HepG2 (cell line): ENCODE measurements at regions not wholly inside any gene's neighbourhood (a gene's known extent, or its start where the extent isn't known, plus 50 kb on each side); places are given as distances from the start of the nearest gene placed in this dataset.

Experiments
- AGO1 ChIP-seq: fragments of 200-400 bp; formaldehyde crosslinking; IDR thresholded peaks from 2 replicates; pipeline ENCODE4 v1.6.1; 2017; ENCODE audit warnings: mild to moderate bottlenecking, low read depth, low read length, moderate library complexity; ENCODE audit not compliant: poor library complexity, severe bottlenecking
- GABPB1 ChIP-seq: IDR thresholded peaks from 2 replicates; pipeline ENCODE4 v1.6.1; 2016; ENCODE audit warnings: mild to moderate bottlenecking, missing genetic modification reagents, moderate library complexity, missing compliant biosample characterization
- HINFP ChIP-seq: sonication (generic); formaldehyde crosslinking; IDR thresholded peaks from 2 replicates; pipeline ENCODE4 v1.4.0; 2020; ENCODE audit warnings: low read depth, mild to moderate bottlenecking, missing genetic modification reagents
- KDM1A ChIP-seq: IDR thresholded peaks from 2 replicates; pipeline ENCODE4 v1.6.1; 2016; ENCODE audit warnings: missing compliant biosample characterization
- KDM3A ChIP-seq: IDR thresholded peaks from 2 replicates; pipeline ENCODE4 v1.6.1; 2018; ENCODE audit warnings: low read depth, missing compliant biosample characterization
- MAFK ChIP-seq, 2 experiments: IDR thresholded peaks in 1 of 2; conservative IDR thresholded peaks in 1 of 2; 2 replicates each; pipeline ENCODE4 v1.6.1; 2011; ENCODE audit warnings: improper control_type of control experiment in 2 of 2, low read length in 2 of 2
- MTERF4 ChIP-seq: sonication (generic); formaldehyde crosslinking; IDR thresholded peaks from 2 replicates; pipeline ENCODE4 v1.8.0; 2023; ENCODE audit warnings: mild to moderate bottlenecking, missing genetic modification reagents
- NCOA2 ChIP-seq: sonication (generic); formaldehyde crosslinking; IDR thresholded peaks from 2 replicates; pipeline ENCODE4 v1.8.0; 2022; ENCODE audit warnings: inconsistent platforms
- NR2F2 ChIP-seq: IDR thresholded peaks from 2 replicates; pipeline ENCODE4 v1.6.1; 2012; ENCODE audit warnings: low read depth, inconsistent platforms, borderline replicate concordance
- PCBP2 ChIP-seq: fragments of 200-400 bp; formaldehyde crosslinking; optimal IDR thresholded peaks from 2 replicates; pipeline ENCODE3; 2018; ENCODE audit warnings: low read length, low read depth; ENCODE audit not compliant: poor library complexity, severe bottlenecking
- SALL2 ChIP-seq: sonication (generic); formaldehyde crosslinking; IDR thresholded peaks from 2 replicates; pipeline ENCODE4 v1.8.1; 2023; ENCODE audit warnings: mild to moderate bottlenecking, missing genetic modification reagents, inconsistent platforms
- THRA ChIP-seq: sonication (generic); formaldehyde crosslinking; IDR thresholded peaks from 2 replicates; pipeline ENCODE4 v1.4.0; 2020; ENCODE audit warnings: missing genetic modification reagents, borderline replicate concordance
- ZBTB44 ChIP-seq: sonication (generic); formaldehyde crosslinking; IDR thresholded peaks from 2 replicates; pipeline ENCODE4 v1.4.0; 2020; ENCODE audit warnings: missing genetic modification reagents
- ZFX ChIP-seq: sonication (generic); formaldehyde crosslinking; IDR thresholded peaks from 2 replicates; pipeline ENCODE4 v1.4.0; 2020; ENCODE audit warnings: mild to moderate bottlenecking, low read depth, missing genetic modification reagents, moderate library complexity
- ZNF337 ChIP-seq: sonication (generic); formaldehyde crosslinking; IDR thresholded peaks from 2 replicates; pipeline ENCODE4 v1.5.1; 2020; ENCODE audit warnings: missing genetic modification reagents, low read depth, mild to moderate bottlenecking, borderline replicate concordance
- ZNF547 ChIP-seq: sonication (generic); formaldehyde crosslinking; IDR thresholded peaks from 2 replicates; pipeline ENCODE4 v1.5.1; 2020; ENCODE audit warnings: mild to moderate bottlenecking, missing genetic modification reagents
- ZNF556 ChIP-seq: sonication (generic); formaldehyde crosslinking; IDR thresholded peaks from 2 replicates; pipeline ENCODE4 v1.4.0; 2020; ENCODE audit warnings: mild to moderate bottlenecking, missing genetic modification reagents, borderline replicate concordance
- ZNF672 ChIP-seq: sonication (generic); formaldehyde crosslinking; IDR thresholded peaks from 2 replicates; pipeline ENCODE4 v1.8.1; 2022; ENCODE audit warnings: missing genetic modification reagents
- ZNF703 ChIP-seq: sonication (generic); formaldehyde crosslinking; IDR thresholded peaks from 2 replicates; pipeline ENCODE4 v1.5.1; 2020; ENCODE audit warnings: missing genetic modification reagents, mild to moderate bottlenecking, moderate library complexity, borderline replicate concordance
- ZNF709 ChIP-seq: sonication (generic); formaldehyde crosslinking; IDR thresholded peaks from 2 replicates; pipeline ENCODE4 v1.5.0; 2020; ENCODE audit warnings: mild to moderate bottlenecking, missing genetic modification reagents
- ZNF83 ChIP-seq: sonication (generic); formaldehyde crosslinking; IDR thresholded peaks from 2 replicates; pipeline ENCODE4 v1.4.0; 2020; ENCODE audit warnings: missing genetic modification reagents, mild to moderate bottlenecking, borderline replicate concordance
- ZNF879 ChIP-seq: sonication (generic); formaldehyde crosslinking; IDR thresholded peaks from 2 replicates; pipeline ENCODE4 v1.8.1; 2023; ENCODE audit warnings: missing genetic modification reagents
- TF ChIP-seq, protein P1 (sequence below): sonication (generic); formaldehyde crosslinking; IDR thresholded peaks from 2 replicates; pipeline ENCODE4 v1.8.0; 2022; ENCODE audit warnings: mild to moderate bottlenecking, missing genetic modification reagents
- TF ChIP-seq, protein P2 (sequence below): sonication (generic); formaldehyde crosslinking; IDR thresholded peaks from 2 replicates; pipeline ENCODE4 v1.5.0; 2020; ENCODE audit warnings: mild to moderate bottlenecking, low read depth, missing genetic modification reagents, borderline replicate concordance

GRCh38 chr5:92969781-92970237 is 611.2 kb downstream of the NR2F1-AS1 start (continued):
- no peak for TF ChIP-seq ZBTB44 (CRISPR knock-in tag)
- TF ChIP-seq NR2F2 = peak; percentile 59; the same call in 1 of the 2 replicates
- TF ChIP-seq ZNF672 = no peak
- peak; percentile 100 for TF ChIP-seq NCOA2
- TF ChIP-seq ZNF703 (CRISPR knock-in tag) = no peak
- TF ChIP-seq ZNF879 (CRISPR knock-in tag) = no peak
- TF ChIP-seq, protein P1, sequence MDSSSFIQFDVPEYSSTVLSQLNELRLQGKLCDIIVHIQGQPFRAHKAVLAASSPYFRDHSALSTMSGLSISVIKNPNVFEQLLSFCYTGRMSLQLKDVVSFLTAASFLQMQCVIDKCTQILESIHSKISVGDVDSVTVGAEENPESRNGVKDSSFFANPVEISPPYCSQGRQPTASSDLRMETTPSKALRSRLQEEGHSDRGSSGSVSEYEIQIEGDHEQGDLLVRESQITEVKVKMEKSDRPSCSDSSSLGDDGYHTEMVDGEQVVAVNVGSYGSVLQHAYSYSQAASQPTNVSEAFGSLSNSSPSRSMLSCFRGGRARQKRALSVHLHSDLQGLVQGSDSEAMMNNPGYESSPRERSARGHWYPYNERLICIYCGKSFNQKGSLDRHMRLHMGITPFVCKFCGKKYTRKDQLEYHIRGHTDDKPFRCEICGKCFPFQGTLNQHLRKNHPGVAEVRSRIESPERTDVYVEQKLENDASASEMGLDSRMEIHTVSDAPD (CRISPR knock-in tag) = 0 out of 2 replicates have a peak, but pooled peaks have one; percentile 16
- no peak for TF ChIP-seq HINFP (CRISPR knock-in tag)
- TF ChIP-seq ZNF337 (CRISPR knock-in tag) = no peak
- TF ChIP-seq GABPB1 (CRISPR knock-in tag) = no peak; the same call in 1 of the 2 replicates
- TF ChIP-seq MAFK (conservative IDR thresholded peaks at IDR 0.05 in 1 of 2, IDR thresholded peaks at IDR 0.05 in 1 of 2; ENCODE audit: low read length in 2 of 2) = no peak
- no peak for TF ChIP-seq SALL2 (CRISPR knock-in tag)
- no peak for TF ChIP-seq AGO1
- TF ChIP-seq ZNF709 (CRISPR knock-in tag) = no peak
- TF ChIP-seq KDM3A = no peak
- TF ChIP-seq ZNF83 = no peak
- TF ChIP-seq KDM1A (CRISPR knock-in tag) = peak; percentile 68; the same call in 1 of the 2 replicates
- no peak for TF ChIP-seq ZNF547 (CRISPR knock-in tag)
- no peak for TF ChIP-seq ZNF556 (CRISPR knock-in tag)
- TF ChIP-seq, protein P2, sequence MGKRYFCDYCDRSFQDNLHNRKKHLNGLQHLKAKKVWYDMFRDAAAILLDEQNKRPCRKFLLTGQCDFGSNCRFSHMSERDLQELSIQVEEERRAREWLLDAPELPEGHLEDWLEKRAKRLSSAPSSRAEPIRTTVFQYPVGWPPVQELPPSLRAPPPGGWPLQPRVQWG (CRISPR knock-in tag) = no peak
- no peak for TF ChIP-seq MTERF4 (CRISPR knock-in tag)
- TF ChIP-seq PCBP2 = no peak
- TF ChIP-seq THRA (CRISPR knock-in tag) = peak; percentile 82
- TF ChIP-seq ZFX (CRISPR knock-in tag) = no peak
